HFFc6 (cell line): ENCODE measurements at regions not wholly inside any gene's neighbourhood (a gene's known extent, or its start where the extent isn't known, plus 50 kb on each side); places are given as distances from the start of the nearest gene placed in this dataset.

Experiments used
- DNase-seq: peaks from one replicate; pipeline ENCODE4 v3.0.0-alpha.2; 2018
- H3K27ac Mint-ChIP-seq: 2 replicates; pipeline ENCODE4 v1.8.0; 2020; ENCODE audit warnings: mild to moderate bottlenecking, mixed read lengths
- H3K27me3 Mint-ChIP-seq: 2 replicates; pipeline ENCODE4 v1.8.0; 2021; ENCODE audit warnings: mild to moderate bottlenecking, moderate library complexity, mixed read lengths; ENCODE audit not compliant: insufficient read depth
- H3K36me3 Mint-ChIP-seq: 2 replicates; pipeline ENCODE4 v1.8.0; 2021; ENCODE audit warnings: low read depth, mixed read lengths
- H3K4me1 Mint-ChIP-seq: 2 replicates; pipeline ENCODE4 v1.8.0; 2020; ENCODE audit warnings: low read depth, mixed read lengths
- H3K4me3 Mint-ChIP-seq: 2 replicates; pipeline ENCODE4 v1.8.0; 2020; ENCODE audit warnings: mild to moderate bottlenecking, moderate library complexity, mixed read lengths
- H3K9me3 Mint-ChIP-seq: 2 replicates; pipeline ENCODE4 v1.8.0; 2020; ENCODE audit warnings: mild to moderate bottlenecking, mixed read lengths
- CTCF ChIP-seq: fragments of 200-600 bp; sonication (generic); IDR thresholded peaks from 2 replicates; pipeline ENCODE4 v1.5.0; 2021; ENCODE audit warnings: antibody characterized with exemption, mild to moderate bottlenecking

- no peak for TF ChIP-seq CTCF
- Mint-ChIP-seq H3K4me3 (no peak overlapping the region), H3K9me3 (peaks cover 49% of the 10 kb centered on the region), H3K4me1 (no peaks in the 10 kb centered on the region), H3K27me3 (no peaks in the 10 kb centered on the region; the same call in 1 of the 2 replicates), H3K27ac (no peak overlapping the region), H3K36me3 (no peaks in the 10 kb centered on the region)
- no peak for DNase-seq
Measured at GRCh38 chr7:69162931-69163670, 435.2 kb upstream of the AUTS2 start.

GRCh38 chr7:69166979-69167516 lies 431.2 kb upstream of the AUTS2 start:
- Mint-ChIP-seq H3K27ac (no peak overlapping the region), H3K36me3 (no peaks in the 10 kb centered on the region), H3K4me3 (no peak overlapping the region), H3K4me1 (no peaks in the 10 kb centered on the region), H3K27me3 (peaks cover 1% of the 10 kb centered on the region), H3K9me3 (peaks cover 37% of the 10 kb centered on the region)
- no peak for TF ChIP-seq CTCF
- DNase-seq: no peak

GRCh38 chr7:69169386-69169785 lies 428.9 kb upstream of the AUTS2 start:
- Mint-ChIP-seq H3K4me1 (no peaks in the 10 kb centered on the region), H3K27me3 (peaks cover 1% of the 10 kb centered on the region), H3K36me3 (no peaks in the 10 kb centered on the region), H3K9me3 (peaks cover 29% of the 10 kb centered on the region), H3K4me3 (no peak overlapping the region), H3K27ac (no peak overlapping the region)
- DNase-seq: no peak
- TF ChIP-seq CTCF: no peak

GRCh38 chr7:69172357-69173077 lies 425.8 kb upstream of the AUTS2 start:
- Mint-ChIP-seq H3K27ac (no peak overlapping the region), H3K4me3 (no peak overlapping the region), H3K36me3 (no peaks in the 10 kb centered on the region), H3K9me3 (peaks cover 27% of the 10 kb centered on the region), H3K27me3 (peaks cover 1% of the 10 kb centered on the region; the same call in 1 of the 2 replicates), H3K4me1 (no peaks in the 10 kb centered on the region)
- DNase-seq: no peak
- no peak for TF ChIP-seq CTCF

GRCh38 chr7:69173341-69173740 lies 424.9 kb upstream of the AUTS2 start:
- Mint-ChIP-seq H3K27me3 (peaks cover 1% of the 10 kb centered on the region; the same call in 1 of the 2 replicates), H3K9me3 (peaks cover 25% of the 10 kb centered on the region), H3K27ac (no peak overlapping the region), H3K4me3 (no peak overlapping the region), H3K4me1 (no peaks in the 10 kb centered on the region), H3K36me3 (no peaks in the 10 kb centered on the region)
- DNase-seq: no peak
- TF ChIP-seq CTCF: no peak
